ENCODE measurements at regions not wholly inside any gene's neighbourhood (a gene's known extent, or its start where the extent isn't known, plus 50 kb on each side); places are given as distances from the start of the nearest gene placed in this dataset.

DNA sequence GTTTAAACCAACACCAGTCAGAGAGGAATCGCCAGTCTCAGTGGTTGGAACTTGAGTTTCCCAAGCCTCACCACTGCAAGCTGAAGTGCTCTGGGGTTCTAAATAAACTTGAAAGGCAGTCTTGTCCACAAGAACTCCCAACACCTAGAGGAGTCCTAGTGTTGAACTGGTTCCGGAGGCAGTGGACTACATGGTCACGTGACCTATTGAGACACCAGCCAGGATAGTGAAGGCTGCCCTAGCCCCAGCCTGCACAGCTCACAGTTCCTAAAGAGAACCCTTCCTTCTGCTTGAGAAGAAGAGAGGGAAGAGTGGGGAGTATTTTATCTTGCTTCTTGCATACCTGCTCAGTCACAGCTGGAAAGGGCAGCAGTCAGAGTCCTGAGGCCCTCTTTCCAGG is 1012.7 kb upstream of the ADGRL3 start:
- no peak overlapping the region for H3K4me3 ChIP-seq
- no peaks in the 10 kb centered on the region for H3K9me3 ChIP-seq (replicated peaks in 1 of 3)
- intact Hi-C loops (cut with DNase I) = no loop called here
- no peaks in the 10 kb centered on the region for H3K4me1 ChIP-seq (replicated peaks in 1 of 2)
- DNase-seq = no peak
- WGBS, 4 donors = 91 to 96% (median 94%) methylated on average over 3 of the region's 3 CpGs
- no peak overlapping the region for H3K27ac ChIP-seq
- no peaks in the 10 kb centered on the region for H3K27me3 ChIP-seq
- H3K36me3 ChIP-seq (replicated peaks in 1 of 2) = no peaks in the 10 kb centered on the region
- TF ChIP-seq POLR2A (IDR thresholded peaks at IDR 0.05) = no peak
- no peak for TF ChIP-seq CTCF (IDR thresholded peaks at IDR 0.05)

- no peaks in the 10 kb centered on the region for H3K36me3 ChIP-seq (replicated peaks in 1 of 2)
- DNase-seq = no peak
- H3K4me3 ChIP-seq = no peak overlapping the region
- 71 to 90% (median 78%) methylated on average over 5 of the region's 5 CpGs for WGBS, 4 donors
- H3K27me3 ChIP-seq = no peaks in the 10 kb centered on the region
- no peaks in the 10 kb centered on the region for H3K4me1 ChIP-seq (replicated peaks in 1 of 2)
- intact Hi-C loops (cut with DNase I) = no loop called here
- H3K9me3 ChIP-seq (replicated peaks in 1 of 3) = no peaks in the 10 kb centered on the region
- no peak overlapping the region for H3K27ac ChIP-seq
- TF ChIP-seq CTCF (IDR thresholded peaks at IDR 0.05) (no peak), POLR2A (IDR thresholded peaks at IDR 0.05) (no peak)
Observed at GRCh38 chr4:60189286-60189685, 1010.8 kb upstream of the ADGRL3 start.

DNA sequence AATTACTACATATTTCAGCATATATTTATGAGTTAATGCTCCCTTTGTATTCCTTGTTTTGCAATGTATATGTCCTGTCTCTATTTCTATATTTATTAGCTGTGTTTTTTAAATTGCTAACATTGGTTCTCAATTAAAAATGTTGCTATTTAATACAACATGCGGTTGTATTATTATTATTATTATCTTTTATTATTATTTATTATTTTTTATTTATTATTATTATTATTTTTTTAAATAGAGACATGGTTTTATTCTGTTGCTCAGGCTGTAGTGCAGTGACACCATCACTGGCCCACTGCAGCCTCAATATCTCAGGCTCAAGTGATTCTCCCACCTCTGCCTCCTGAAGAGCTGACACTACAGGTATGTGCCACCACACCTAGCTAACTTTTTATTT is 1005.9 kb upstream of the ADGRL3 start:
- TF ChIP-seq CTCF (IDR thresholded peaks at IDR 0.05) = no peak
- no peak for TF ChIP-seq POLR2A (IDR thresholded peaks at IDR 0.05)
- Histone ChIP-seq H3K9me3 (replicated peaks in 1 of 3) (no peaks in the 10 kb centered on the region), H3K4me3 (no peak overlapping the region), H3K27me3 (no peaks in the 10 kb centered on the region), H3K36me3 (replicated peaks in 1 of 2) (no peaks in the 10 kb centered on the region), H3K4me1 (replicated peaks in 1 of 2) (no peaks in the 10 kb centered on the region), H3K27ac (no peak overlapping the region)
- intact Hi-C loops (cut with DNase I) = no loop called here
- DNase-seq = no peak
- 66 to 83% (median 75%) methylated on average over 1 of the region's 1 CpG for WGBS, 4 donors

DNA sequence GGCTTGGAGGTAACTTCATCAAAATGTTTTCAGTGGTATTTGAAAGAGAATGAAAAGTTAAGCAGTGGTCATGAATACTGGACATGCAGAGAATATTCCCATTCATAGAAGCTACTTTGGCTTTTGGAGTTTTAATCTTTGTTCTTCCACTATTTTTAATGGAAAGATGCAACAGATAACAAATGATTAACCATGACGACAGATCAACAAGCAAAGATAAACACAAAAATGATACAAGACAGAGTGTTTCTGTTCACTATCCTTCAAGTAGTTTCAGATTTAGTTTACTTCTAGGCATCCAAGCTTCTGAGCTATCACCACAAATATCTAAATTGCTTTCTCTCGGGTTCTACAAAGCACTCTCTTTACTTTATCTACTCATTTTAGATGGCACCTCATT is 1004.9 kb upstream of the ADGRL3 start:
- Histone ChIP-seq H3K27me3 (no peaks in the 10 kb centered on the region), H3K4me1 (replicated peaks in 1 of 2) (no peaks in the 10 kb centered on the region), H3K36me3 (replicated peaks in 1 of 2) (no peaks in the 10 kb centered on the region), H3K27ac (no peak overlapping the region), H3K4me3 (no peak overlapping the region), H3K9me3 (replicated peaks in 1 of 3) (no peaks in the 10 kb centered on the region)
- WGBS, 4 donors = 38 to 56% (median 53%) methylated on average over 2 of the region's 2 CpGs
- DNase-seq = no peak
- intact Hi-C loops (cut with DNase I) = no loop called here
- no peak for TF ChIP-seq POLR2A (IDR thresholded peaks at IDR 0.05)
- TF ChIP-seq CTCF (IDR thresholded peaks at IDR 0.05) = no peak
